ENCODE measurements at regions not wholly inside any gene's neighbourhood (a gene's known extent, or its start where the extent isn't known, plus 50 kb on each side); places are given as distances from the start of the nearest gene placed in this dataset.

DNA sequence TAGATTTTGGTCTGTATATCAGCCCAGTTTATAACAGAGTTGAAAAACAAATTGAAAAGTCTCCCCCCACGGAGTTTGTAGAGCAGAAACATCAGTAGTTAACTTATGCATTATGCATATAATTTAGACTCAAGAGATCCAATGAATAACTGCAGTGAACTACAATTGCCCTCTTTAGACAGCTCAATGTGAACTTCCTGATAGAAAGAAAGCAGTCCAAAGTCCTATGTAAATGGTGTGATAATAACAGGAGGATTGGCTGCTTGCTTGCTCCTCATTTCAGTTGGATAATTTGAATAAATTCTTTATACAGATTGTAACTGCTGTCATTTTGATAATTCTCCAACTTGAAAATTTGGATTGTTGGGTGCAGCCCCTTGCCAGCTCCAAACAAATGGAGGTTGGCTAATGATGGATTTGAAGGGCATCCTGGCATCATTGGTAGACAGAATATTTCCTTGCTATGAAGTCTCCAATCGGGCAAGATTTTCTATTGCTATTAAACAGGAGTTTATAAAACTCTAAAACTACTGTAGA lies 297.1 kb downstream of the ASXL3 start:
- H3K4me1 ChIP-seq (ENCODE audit: low read depth, poor library complexity, severe bottlenecking): no peaks in the 10 kb centered on the region
- no peak overlapping the region for H3K27ac ChIP-seq

DNA sequence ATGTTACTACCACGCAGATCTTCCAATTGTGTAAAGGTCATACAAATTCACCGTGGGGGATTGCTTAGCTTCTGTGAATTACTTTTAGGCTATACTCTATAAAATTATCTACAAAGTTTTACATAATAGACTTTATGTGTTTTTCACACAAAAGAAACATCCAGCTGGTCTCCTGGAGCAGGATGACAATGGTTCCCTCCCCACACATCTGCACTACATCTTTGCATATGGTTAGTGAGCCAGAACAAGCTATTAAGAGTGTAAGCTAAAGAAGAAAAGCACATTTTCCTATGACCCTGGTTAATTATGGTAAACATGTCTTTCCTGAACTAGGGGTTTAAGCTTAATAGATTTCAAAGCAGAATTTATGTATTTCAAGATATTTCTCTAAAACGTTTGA lies 295.1 kb downstream of the ASXL3 start:
- no peaks in the 10 kb centered on the region for H3K4me1 ChIP-seq (ENCODE audit: low read depth, poor library complexity, severe bottlenecking)
- no peaks in the 10 kb centered on the region for H3K36me3 ChIP-seq (ENCODE audit: insufficient read depth)
- no peak overlapping the region for H3K27ac ChIP-seq
- no peak overlapping the region for H3K4me2 ChIP-seq
- TF ChIP-seq, protein P1, sequence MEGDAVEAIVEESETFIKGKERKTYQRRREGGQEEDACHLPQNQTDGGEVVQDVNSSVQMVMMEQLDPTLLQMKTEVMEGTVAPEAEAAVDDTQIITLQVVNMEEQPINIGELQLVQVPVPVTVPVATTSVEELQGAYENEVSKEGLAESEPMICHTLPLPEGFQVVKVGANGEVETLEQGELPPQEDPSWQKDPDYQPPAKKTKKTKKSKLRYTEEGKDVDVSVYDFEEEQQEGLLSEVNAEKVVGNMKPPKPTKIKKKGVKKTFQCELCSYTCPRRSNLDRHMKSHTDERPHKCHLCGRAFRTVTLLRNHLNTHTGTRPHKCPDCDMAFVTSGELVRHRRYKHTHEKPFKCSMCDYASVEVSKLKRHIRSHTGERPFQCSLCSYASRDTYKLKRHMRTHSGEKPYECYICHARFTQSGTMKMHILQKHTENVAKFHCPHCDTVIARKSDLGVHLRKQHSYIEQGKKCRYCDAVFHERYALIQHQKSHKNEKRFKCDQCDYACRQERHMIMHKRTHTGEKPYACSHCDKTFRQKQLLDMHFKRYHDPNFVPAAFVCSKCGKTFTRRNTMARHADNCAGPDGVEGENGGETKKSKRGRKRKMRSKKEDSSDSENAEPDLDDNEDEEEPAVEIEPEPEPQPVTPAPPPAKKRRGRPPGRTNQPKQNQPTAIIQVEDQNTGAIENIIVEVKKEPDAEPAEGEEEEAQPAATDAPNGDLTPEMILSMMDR (conservative IDR thresholded peaks at IDR 0.05; ENCODE audit: low read depth, low read length): no peak
- no peak overlapping the region for H3K4me3 ChIP-seq (IDR thresholded peaks at IDR 0.05; ENCODE audit: insufficient read depth, low read depth, low read length)
- no peaks in the 10 kb centered on the region for H4K20me1 ChIP-seq (ENCODE audit: insufficient read depth)
- H2AFZ ChIP-seq (ENCODE audit: low read depth): no peak overlapping the region
- no peak overlapping the region for H3K9ac ChIP-seq
- no peaks in the 10 kb centered on the region for H3K27me3 ChIP-seq (ENCODE audit: insufficient read depth, low read depth)
- no peaks in the 10 kb centered on the region for H3K79me2 ChIP-seq (ENCODE audit: insufficient read depth, low read depth)

More for the DNA sequence above, 297.1 kb downstream of the ASXL3 start:
- Histone ChIP-seq H3K4me2 (no peak overlapping the region), H3K27me3 (ENCODE audit: insufficient read depth, low read depth) (no peaks in the 10 kb centered on the region), H4K20me1 (ENCODE audit: insufficient read depth) (no peaks in the 10 kb centered on the region), H3K79me2 (ENCODE audit: insufficient read depth, low read depth) (no peaks in the 10 kb centered on the region), H3K9ac (no peak overlapping the region), H3K4me3 (IDR thresholded peaks at IDR 0.05; ENCODE audit: insufficient read depth, low read depth, low read length) (no peak overlapping the region), H2AFZ (ENCODE audit: low read depth) (no peak overlapping the region), H3K36me3 (ENCODE audit: insufficient read depth) (no peaks in the 10 kb centered on the region)
- TF ChIP-seq, protein P1 (conservative IDR thresholded peaks at IDR 0.05; ENCODE audit: low read depth, low read length): no peak

DNA sequence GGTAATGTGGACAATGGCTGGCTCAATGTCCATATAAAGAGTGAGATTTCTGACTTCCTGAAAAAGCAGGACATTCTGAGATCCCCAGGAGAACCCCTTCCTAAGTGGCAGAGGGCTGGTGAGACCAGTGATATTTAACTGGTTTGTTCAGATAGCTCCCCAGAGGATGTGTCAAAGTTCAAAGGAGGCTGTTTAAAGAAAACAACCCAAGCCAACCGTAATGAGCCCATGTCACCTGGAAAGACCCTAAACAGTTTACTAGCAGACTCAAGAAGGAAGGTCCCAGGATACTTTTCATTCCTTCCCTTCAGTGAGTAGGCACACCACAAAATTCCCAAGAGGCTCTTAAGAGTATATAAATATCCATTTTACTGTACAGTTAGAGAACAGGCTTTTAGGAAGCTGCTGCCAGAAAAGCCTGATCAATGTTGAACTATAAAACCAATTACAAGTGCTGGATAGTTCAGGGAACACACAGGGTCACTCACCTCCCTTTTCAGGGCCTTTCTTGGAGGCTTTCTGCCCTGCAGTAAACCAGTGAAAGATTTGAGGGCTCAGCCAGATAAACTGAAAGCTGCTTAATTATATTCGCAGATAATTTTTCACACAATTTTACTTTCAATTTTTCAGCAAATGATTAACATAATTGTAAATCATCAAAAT lies 293.5 kb downstream of the ASXL3 start:
- TF ChIP-seq, protein P1 (conservative IDR thresholded peaks at IDR 0.05; ENCODE audit: low read depth, low read length): no peak
- H4K20me1 ChIP-seq (ENCODE audit: insufficient read depth): no peaks in the 10 kb centered on the region
- H3K4me2 ChIP-seq: no peak overlapping the region
- H3K27me3 ChIP-seq (ENCODE audit: insufficient read depth, low read depth): no peaks in the 10 kb centered on the region
- no peak overlapping the region for H3K4me3 ChIP-seq (IDR thresholded peaks at IDR 0.05; ENCODE audit: insufficient read depth, low read depth, low read length)
- no peaks in the 10 kb centered on the region for H3K79me2 ChIP-seq (ENCODE audit: insufficient read depth, low read depth)
- H3K36me3 ChIP-seq (ENCODE audit: insufficient read depth): no peaks in the 10 kb centered on the region
- H3K27ac ChIP-seq: no peak overlapping the region
- H3K9ac ChIP-seq: no peak overlapping the region
- no peaks in the 10 kb centered on the region for H3K4me1 ChIP-seq (ENCODE audit: low read depth, poor library complexity, severe bottlenecking)
- no peak overlapping the region for H2AFZ ChIP-seq (ENCODE audit: low read depth)

DNA sequence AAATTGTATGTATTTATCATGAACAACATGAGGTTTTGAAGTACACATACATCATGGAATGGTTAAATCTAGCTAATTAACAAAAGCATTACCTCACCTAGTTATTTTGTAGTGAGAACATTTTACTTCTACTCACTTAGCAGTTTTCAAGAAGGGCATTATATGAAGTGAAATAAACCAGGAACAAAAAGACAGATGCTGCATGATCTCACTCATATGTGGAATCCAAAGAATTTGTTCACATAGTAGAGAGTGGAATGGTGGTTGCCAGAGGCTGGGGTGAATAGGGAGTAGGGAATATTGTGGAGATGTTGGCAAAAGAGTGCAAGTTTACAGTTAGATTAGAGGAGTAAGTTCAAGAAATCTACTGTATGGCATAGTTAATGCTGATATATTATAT lies 292.0 kb downstream of the ASXL3 start:
- no peak overlapping the region for H3K4me3 ChIP-seq (IDR thresholded peaks at IDR 0.05; ENCODE audit: insufficient read depth, low read depth, low read length)
- no peaks in the 10 kb centered on the region for H3K4me1 ChIP-seq (ENCODE audit: low read depth, poor library complexity, severe bottlenecking)
- H3K27ac ChIP-seq: no peak overlapping the region
- H3K9ac ChIP-seq: no peak overlapping the region
- no peak overlapping the region for H2AFZ ChIP-seq (ENCODE audit: low read depth)
- H4K20me1 ChIP-seq (ENCODE audit: insufficient read depth): no peaks in the 10 kb centered on the region
- no peak overlapping the region for H3K4me2 ChIP-seq
- no peaks in the 10 kb centered on the region for H3K36me3 ChIP-seq (ENCODE audit: insufficient read depth)
- TF ChIP-seq, protein P1 (conservative IDR thresholded peaks at IDR 0.05; ENCODE audit: low read depth, low read length): no peak
- no peaks in the 10 kb centered on the region for H3K79me2 ChIP-seq (ENCODE audit: insufficient read depth, low read depth)
- no peaks in the 10 kb centered on the region for H3K27me3 ChIP-seq (ENCODE audit: insufficient read depth, low read depth)

All from KMS-11 (cell line).